ENCODE measurements at regions not wholly inside any gene's neighbourhood (a gene's known extent, or its start where the extent isn't known, plus 50 kb on each side); places are given as distances from the start of the nearest gene placed in this dataset.
"Not testable (repeated sequence)": the region's sequence is repeated elsewhere in the genome, so short reads cannot be mapped to it uniquely, and the experiment has no call there.

GRCh38 chr13:79913141-79913827 is 427.6 kb downstream of the SPRY2 start:
- no peak for DNase-seq

DNA sequence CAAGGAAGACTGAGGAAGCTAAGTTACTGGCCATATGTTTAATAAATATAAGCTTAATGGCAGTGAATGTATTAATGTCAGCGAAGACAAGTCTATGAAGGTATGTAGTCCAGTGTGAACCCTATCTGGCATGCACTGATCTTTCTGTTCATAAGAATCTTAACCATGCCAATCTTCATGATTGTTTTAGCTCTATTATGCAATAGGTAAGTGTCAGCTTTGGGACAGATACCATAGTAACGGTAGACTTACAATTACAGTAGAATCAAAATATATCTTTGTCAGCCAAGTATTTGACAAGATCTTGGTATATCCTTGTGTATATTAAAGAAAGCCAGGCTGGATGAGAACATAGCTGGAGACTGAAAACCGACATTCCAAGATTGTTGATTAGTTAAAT is 428.5 kb downstream of the SPRY2 start:
- no peak for DNase-seq

GRCh38 chr13:79910875-79911540 is 429.9 kb downstream of the SPRY2 start:
- no peak for DNase-seq

DNA sequence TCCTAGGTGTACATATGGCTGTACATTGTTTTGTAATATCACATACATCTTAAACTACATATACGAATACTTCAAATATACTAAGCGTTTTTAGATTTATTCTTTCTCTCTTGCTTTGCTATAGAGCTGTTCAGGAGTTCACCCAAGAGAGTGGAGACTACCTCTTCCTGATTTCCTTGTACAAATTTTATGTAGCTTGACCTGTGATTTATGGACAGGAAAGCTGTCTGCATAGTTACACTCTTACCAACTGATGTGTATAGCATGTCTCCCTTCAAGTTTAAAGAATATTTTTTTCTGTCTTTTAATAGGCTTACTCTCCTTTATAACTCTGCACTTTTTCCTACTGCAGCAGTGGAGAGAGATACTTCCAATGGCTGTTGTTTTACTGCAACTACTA is 428.7 kb downstream of the NDFIP2 start:
- peak; percentile 87 for DNase-seq

DNA sequence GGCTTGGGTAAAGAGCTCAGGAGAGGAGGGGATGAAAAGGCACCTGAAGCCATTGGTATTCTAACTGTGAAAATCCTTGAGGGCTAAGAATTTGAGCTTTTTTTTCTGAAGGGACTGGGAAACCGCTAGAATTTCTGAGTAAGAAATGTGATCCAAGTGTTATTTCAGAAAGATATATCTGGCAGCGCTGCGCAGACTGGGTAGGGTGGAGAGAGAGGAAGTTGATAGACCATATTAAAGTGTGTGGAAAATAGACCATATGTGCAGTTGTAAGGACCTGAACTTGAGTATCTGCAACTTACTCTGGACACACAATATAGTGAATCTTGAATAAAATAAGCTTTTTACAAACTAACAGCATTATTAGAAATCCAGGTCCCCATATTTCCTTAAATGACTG is 427.4 kb downstream of the NDFIP2 start:
- no peak for DNase-seq

DNA sequence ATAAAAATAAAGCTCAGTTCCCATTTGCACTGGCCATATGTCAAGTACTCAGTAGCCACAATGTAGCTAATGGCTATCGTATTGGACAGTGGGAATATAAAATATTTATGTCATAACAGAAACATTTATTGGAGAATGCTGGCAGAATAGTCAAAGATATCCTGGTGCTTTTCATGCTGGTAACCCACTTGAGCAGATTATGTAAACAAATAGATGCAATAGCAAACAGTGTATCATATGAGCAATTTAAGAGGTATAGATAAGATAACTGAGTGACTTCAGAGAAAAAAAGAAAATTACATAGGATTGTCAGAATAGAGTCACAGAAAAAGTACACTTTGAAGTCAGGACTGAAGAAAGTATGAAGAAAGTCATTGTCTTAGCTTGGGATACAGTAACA is 426.6 kb downstream of the NDFIP2 start:
- no peak for DNase-seq

- DNase-seq, result no peak
Measured at GRCh38 chr13:79906345-79906744, 425.4 kb downstream of the NDFIP2 start.

GRCh38 chr13:79905018-79905417 is 424.1 kb downstream of the NDFIP2 start:
- no peak for DNase-seq

GRCh38 chr13:79904581-79904980 is 423.6 kb downstream of the NDFIP2 start:
- no peak for DNase-seq

- DNase-seq, result no peak
Measured at GRCh38 chr13:79901336-79901735, 420.4 kb downstream of the NDFIP2 start.

DNA sequence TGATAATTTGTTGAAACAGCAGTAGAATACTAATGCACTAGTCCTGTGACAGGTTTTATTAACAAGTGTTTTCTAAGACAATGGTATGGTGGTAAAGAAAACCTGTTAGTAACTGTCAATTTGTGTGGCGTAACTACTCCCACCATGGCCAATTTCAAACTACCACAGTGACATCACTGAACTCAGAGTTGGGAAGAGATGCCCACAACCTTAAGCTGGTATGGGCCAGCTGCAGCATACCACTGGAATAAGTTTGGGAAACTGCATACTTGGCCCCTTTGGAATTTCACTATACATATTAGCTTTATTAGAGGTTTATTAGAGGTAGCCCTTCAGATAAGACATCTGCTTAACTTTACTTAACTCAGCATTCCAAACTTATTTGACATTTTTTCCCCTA is 419.4 kb downstream of the NDFIP2 start:
- DNase-seq, result no peak

- no peak for DNase-seq
Measured at GRCh38 chr13:79898996-79899395, 418.0 kb downstream of the NDFIP2 start.

- DNase-seq, result no peak
Measured at GRCh38 chr13:79898202-79898826, 417.4 kb downstream of the NDFIP2 start.

- no peak for DNase-seq
Measured at GRCh38 chr13:79896851-79897250, 415.9 kb downstream of the NDFIP2 start.

DNA sequence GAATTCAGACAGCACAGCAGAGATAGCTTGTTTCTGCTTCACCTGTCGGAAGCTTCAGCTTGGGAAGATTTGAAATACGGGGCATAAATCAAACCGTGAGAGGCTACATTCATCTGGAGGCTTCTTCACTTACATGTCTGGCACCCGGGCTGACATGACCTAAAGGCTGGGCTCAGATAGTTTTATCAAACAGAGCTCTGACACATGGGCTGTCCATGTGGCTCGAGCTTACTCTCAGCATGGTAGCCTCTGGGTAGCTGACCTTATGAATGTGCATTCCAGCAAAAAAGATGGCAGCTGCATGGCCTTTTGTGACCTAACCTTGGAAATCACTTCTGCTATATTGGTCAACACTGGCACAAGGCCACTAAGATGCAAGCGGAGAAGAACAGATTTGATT is 414.5 kb downstream of the NDFIP2 start:
- DNase-seq, result no peak

DNA sequence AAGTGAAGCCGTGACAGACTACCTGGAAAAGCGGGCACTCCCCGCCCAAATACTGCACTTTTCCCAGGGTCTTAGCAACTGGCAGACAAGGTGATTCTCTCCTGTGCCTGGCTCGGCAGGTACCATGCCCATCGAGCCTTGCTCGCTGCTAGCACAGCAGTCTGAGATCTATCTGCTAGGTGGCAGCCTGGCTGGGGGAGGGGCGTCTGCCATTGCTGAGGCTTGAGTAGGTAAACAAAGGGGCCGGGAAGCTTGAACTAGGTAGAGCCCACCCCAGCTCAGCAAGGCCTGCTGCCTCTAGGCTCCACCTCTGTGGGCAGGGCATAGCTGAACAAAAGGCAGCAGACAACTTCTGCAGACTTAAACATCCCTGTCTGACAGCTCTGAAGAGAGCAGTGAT is 406.3 kb downstream of the NDFIP2 start:
- not testable (repeated sequence) for DNase-seq

- DNase-seq, result no peak
Measured at GRCh38 chr13:79886601-79887000, 405.6 kb downstream of the NDFIP2 start.

- DNase-seq, result no peak
Measured at GRCh38 chr13:79884890-79885289, 403.9 kb downstream of the NDFIP2 start.

DNA sequence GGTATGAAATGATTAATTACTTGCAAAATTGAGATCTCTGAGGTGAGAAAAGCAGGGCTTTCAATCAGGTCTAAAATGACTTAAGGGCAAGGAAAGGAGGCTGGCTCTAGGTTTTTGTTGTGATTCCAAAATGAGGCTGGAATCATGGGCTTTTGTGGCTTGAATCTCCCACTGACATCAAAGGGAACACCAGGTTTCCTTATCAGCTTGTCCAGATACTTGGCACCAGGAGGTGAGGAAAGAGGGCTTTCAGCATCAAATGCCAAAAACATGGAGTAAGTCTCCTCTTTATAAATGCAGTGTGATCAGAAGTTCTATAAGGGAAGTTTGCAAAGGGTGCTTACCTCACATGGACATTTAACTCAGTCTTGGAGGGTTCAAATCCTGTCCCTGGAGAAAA is 402.3 kb downstream of the NDFIP2 start:
- DNase-seq, result no peak

GRCh38 chr13:79880818-79881217 is 399.9 kb downstream of the NDFIP2 start:
- no peak for DNase-seq

- DNase-seq, result no peak
Measured at GRCh38 chr13:79874396-79875360, 393.7 kb downstream of the NDFIP2 start.

GRCh38 chr13:79871594-79871993 is 390.6 kb downstream of the NDFIP2 start:
- no peak for DNase-seq
